HG02571 (cell line): ENCODE measurements at regions not wholly inside any gene's neighbourhood (a gene's known extent, or its start where the extent isn't known, plus 50 kb on each side); places are given as distances from the start of the nearest gene placed in this dataset.

ENCODE experiments used
- ATAC-seq: cut with Tn5 transposase; IDR thresholded peaks from one replicate; pipeline ENCODE4 v1.9.1; 2021; ENCODE audit warnings: mild to moderate bottlenecking, moderate library complexity; ENCODE audit not compliant: unreplicated experiment

GRCh38 chr22:25508761-25509321, 55.6 kb upstream of the GRK3 start:
- ATAC-seq = no peak

- no peak for ATAC-seq
Measured at GRCh38 chr22:25509374-25509791, 55.1 kb upstream of the GRK3 start.

- no peak for ATAC-seq
Measured at GRCh38 chr22:25510876-25511275, 53.6 kb upstream of the GRK3 start.

- ATAC-seq = no peak
Measured at GRCh38 chr22:25511725-25512124, 52.8 kb upstream of the GRK3 start.

GRCh38 chr22:25514436-25515180, 49.9 kb upstream of the GRK3 start:
- no peak for ATAC-seq
